Uterus (tissue), 3 donors: ENCODE measurements at regions not wholly inside any gene's neighbourhood (a gene's known extent, or its start where the extent isn't known, plus 50 kb on each side); places are given as distances from the start of the nearest gene placed in this dataset.

Source experiments
- DNase-seq, 2 donors: peaks; one replicate each; pipeline ENCODE4 v3.0.0-alpha.2; 2019 to 2020
- H3K27ac ChIP-seq, 2 donors: fragments of 200-600 bp; sonication (generic); 1 replicate in 1 of 2; 2 replicates in 1 of 2; pipeline ENCODE4 v1.5.1; 2016 to 2018
- H3K27me3 ChIP-seq, 2 donors: fragments of 200-600 bp; sonication (generic); one replicate each; pipeline ENCODE4 v1.5.1; 2018 to 2019; ENCODE audit warnings: control low read depth in 1 of 2
- H3K36me3 ChIP-seq, 2 donors: fragments of 200-600 bp; sonication (generic); one replicate each; pipeline ENCODE4 v1.5.1; 2019; ENCODE audit warnings: control low read depth in 1 of 2
- H3K4me1 ChIP-seq, 2 donors: fragments of 200-600 bp; sonication (generic); one replicate each; pipeline ENCODE4 v1.5.1; 2018 to 2019; ENCODE audit warnings: control low read depth in 1 of 2
- H3K4me3 ChIP-seq, 2 donors: fragments of 200-600 bp; sonication (generic); 1 replicate in 1 of 2; 2 replicates in 1 of 2; pipeline ENCODE4 v1.5.1; 2018 to 2019; ENCODE audit warnings: mild to moderate bottlenecking in 1 of 2
- H3K9me3 ChIP-seq, 2 donors: fragments of 200-600 bp; sonication (generic); one replicate each; pipeline ENCODE4 v1.5.1; 2019; ENCODE audit warnings: control low read depth in 1 of 2
- CTCF ChIP-seq, 4 experiments: fragments of 200-600 bp in 2 of 4; fragments of 450-650 bp in 2 of 4; sonication (generic) in 2 of 4; IDR thresholded peaks; one replicate each; pipeline ENCODE4 v1.5.1; 2016 to 2019; ENCODE audit warnings: antibody characterized with exemption in 4 of 4, mild to moderate bottlenecking in 2 of 4, moderate library complexity in 1 of 4
- POLR2A ChIP-seq, 2 donors: fragments of 450-650 bp; IDR thresholded peaks; one replicate each; pipeline ENCODE4 v1.6.1; 2016; ENCODE audit warnings: antibody characterized with exemption in 2 of 2, mild to moderate bottlenecking in 1 of 2, moderate library complexity in 1 of 2
- intact Hi-C: fragments of 100-400 bp; cut with DNase I; formaldehyde crosslinking; loops from one replicate; pipeline ENCODE4 v1.15.1; 2023; ENCODE audit warnings: low total_unique reads
- donor health status: DM: yes; HTN: yes; CAD: no.

GRCh38 chr3:193954752-193955151 lies 181.2 kb upstream of the HES1 start:
- Histone ChIP-seq H3K27ac (no peak overlapping the region), H3K4me1 (no peaks in the 10 kb centered on the region), H3K9me3 (peaks cover 0 to 12% of the 10 kb centered on the region in 2 donors), H3K36me3 (no peaks in the 10 kb centered on the region), H3K27me3 (no peaks in the 10 kb centered on the region), H3K4me3 (no peak overlapping the region)
- intact Hi-C loops, result no loop called here
- TF ChIP-seq CTCF (IDR thresholded peaks at IDR 0.05) (no peak), POLR2A (IDR thresholded peaks at IDR 0.05) (no peak)
- DNase-seq, result no peak

GRCh38 chr3:193955719-193956118 lies 180.2 kb upstream of the HES1 start:
- no peak overlapping the region for H3K4me3 ChIP-seq
- no peak for DNase-seq
- intact Hi-C loops, result no loop called here
- peaks cover 0 to 12% of the 10 kb centered on the region in 2 donors for H3K9me3 ChIP-seq
- no peaks in the 10 kb centered on the region for H3K27me3 ChIP-seq
- H3K36me3 ChIP-seq, result no peaks in the 10 kb centered on the region
- TF ChIP-seq CTCF (IDR thresholded peaks at IDR 0.05) (no peak), POLR2A (IDR thresholded peaks at IDR 0.05) (no peak)
- H3K27ac ChIP-seq, result no peak overlapping the region
- no peaks in the 10 kb centered on the region for H3K4me1 ChIP-seq

- TF ChIP-seq POLR2A (IDR thresholded peaks at IDR 0.05), result no peak
- TF ChIP-seq CTCF (IDR thresholded peaks at IDR 0.05), result no peak
- Histone ChIP-seq H3K4me1 (peaks cover 0 to 3% of the 10 kb centered on the region in 2 donors), H3K36me3 (no peaks in the 10 kb centered on the region), H3K4me3 (no peak overlapping the region), H3K27me3 (no peaks in the 10 kb centered on the region), H3K9me3 (peaks cover 0 to 3% of the 10 kb centered on the region in 2 donors), H3K27ac (no peak overlapping the region)
- no peak for DNase-seq
- intact Hi-C loops, result no loop called here
Measured at GRCh38 chr3:193959861-193960260, 176.1 kb upstream of the HES1 start.

- Histone ChIP-seq H3K9me3 (no peaks in the 10 kb centered on the region), H3K27ac (no peak overlapping the region), H3K4me3 (no peak overlapping the region), H3K36me3 (no peaks in the 10 kb centered on the region), H3K4me1 (peaks cover 0 to 3% of the 10 kb centered on the region in 2 donors), H3K27me3 (no peaks in the 10 kb centered on the region)
- peak; percentile 54 to 60 for DNase-seq
- intact Hi-C loops, result no loop called here
- no peak for TF ChIP-seq POLR2A (IDR thresholded peaks at IDR 0.05)
- TF ChIP-seq CTCF (IDR thresholded peaks at IDR 0.05), result no peak
Measured at GRCh38 chr3:193960487-193961274, 175.3 kb upstream of the HES1 start.

GRCh38 chr3:193962986-193963685 lies 172.8 kb upstream of the HES1 start:
- no peak for DNase-seq
- no peak overlapping the region for H3K27ac ChIP-seq
- intact Hi-C loops, result no loop called here

More at GRCh38 chr3:193962986-193963685, 172.8 kb upstream of the HES1 start:
- Histone ChIP-seq H3K27me3 (no peaks in the 10 kb centered on the region), H3K9me3 (no peaks in the 10 kb centered on the region), H3K36me3 (no peaks in the 10 kb centered on the region), H3K4me1 (peaks cover 0 to 3% of the 10 kb centered on the region in 2 donors), H3K4me3 (no peak overlapping the region)
- no peak for TF ChIP-seq POLR2A (IDR thresholded peaks at IDR 0.05)
- TF ChIP-seq CTCF (IDR thresholded peaks at IDR 0.05), result no peak
